ENCODE measurements at regions not wholly inside any gene's neighbourhood (a gene's known extent, or its start where the extent isn't known, plus 50 kb on each side); places are given as distances from the start of the nearest gene placed in this dataset.

GRCh38 chr18:72102412-72102811 lies 441.7 kb downstream of the CBLN2 start:
- Histone ChIP-seq H3K4me2 (no peak overlapping the region), H3K27ac (no peak overlapping the region), H3K9me3 (no peaks in the 10 kb centered on the region), H3K4me1 (no peaks in the 10 kb centered on the region), H3K4me3 (no peak overlapping the region)
- ATAC-seq (no peak), FAIRE-seq (no peak), DNase-seq (ENCODE audit: low read depth in 1 of 2, low spot score in 1 of 2) (no peak)
- WGBS (ENCODE audit: missing lambda C conversion rate), result 0% methylated on average over 1 of the region's 2 CpGs
- ChIA-PET POLR2A (no interaction called here), CTCF (no interaction called here)
- TF ChIP-seq ESRRA (IDR thresholded peaks at IDR 0.05; ENCODE audit: borderline replicate concordance, low read length) (no peak), POLR2AphosphoS2 (conservative IDR thresholded peaks at IDR 0.05; ENCODE audit: low read length) (no peak), GATA3 (IDR thresholded peaks at IDR 0.05; ENCODE audit: borderline replicate concordance) (no peak), EP300 (IDR thresholded peaks at IDR 0.05) (no peak), CHD2 (IDR thresholded peaks at IDR 0.05; ENCODE audit: low read length, partially characterized antibody) (no peak), PHF8 (IDR thresholded peaks at IDR 0.05; ENCODE audit: borderline replicate concordance, low read depth) (no peak), RAD21 (conservative IDR thresholded peaks at IDR 0.05 in 1 of 2, IDR thresholded peaks at IDR 0.05 in 1 of 2) (no peak), NFE2L2 (conservative IDR thresholded peaks at IDR 0.05; ENCODE audit: low read length) (no peak), MAFK (IDR thresholded peaks at IDR 0.05; ENCODE audit: partially characterized antibody) (no peak), RCOR1 (IDR thresholded peaks at IDR 0.05; ENCODE audit: low read depth, low read length) (no peak), EHMT2 (IDR thresholded peaks at IDR 0.05; ENCODE audit: low read depth) (no peak)

- TF ChIP-seq NPAS2 (CRISPR knock-in tag; IDR thresholded peaks at IDR 0.05; ENCODE audit: borderline replicate concordance) (no peak), CBX2 (IDR thresholded peaks at IDR 0.05; ENCODE audit: borderline replicate concordance, low read depth) (no peak), RARB (CRISPR knock-in tag; IDR thresholded peaks at IDR 0.05) (no peak), USF2 (IDR thresholded peaks at IDR 0.05) (no peak), ZSCAN20 (CRISPR knock-in tag; IDR thresholded peaks at IDR 0.05) (no peak), PBX3 (IDR thresholded peaks at IDR 0.05) (no peak), EHMT2 (IDR thresholded peaks at IDR 0.05; ENCODE audit: low read depth) (no peak), MAZ (IDR thresholded peaks at IDR 0.05; ENCODE audit: borderline replicate concordance, low read depth, low read length) (no peak), KDM5A (IDR thresholded peaks at IDR 0.05) (no peak), JUNB (IDR thresholded peaks at IDR 0.05) (no peak)
- H3K4me2 ChIP-seq, result no peak overlapping the region
- H3K27ac ChIP-seq, result no peak overlapping the region
- H3K4me1 ChIP-seq, result no peaks in the 10 kb centered on the region
- ChIA-PET CTCF (interaction anchor here (0.6 kb wide), 1 partner anchor 794 kb away, joined by 3 read pairs; no protein-coding TSS in a partner anchor), POLR2A (no interaction called here)
- ATAC-seq (no peak), DNase-seq (ENCODE audit: low read depth in 1 of 2, low spot score in 1 of 2) (no peak), FAIRE-seq (no peak)
- H3K9me3 ChIP-seq, result no peaks in the 10 kb centered on the region
- no peak overlapping the region for H3K4me3 ChIP-seq
- 35% methylated on average over 5 of the region's 5 CpGs for WGBS (ENCODE audit: missing lambda C conversion rate)
Measured at GRCh38 chr18:72100465-72101004, 443.6 kb downstream of the CBLN2 start.

- no peak for ATAC-seq
- 0% methylated on average over 5 of the region's 5 CpGs for WGBS (ENCODE audit: missing lambda C conversion rate)
- H3K9me3 ChIP-seq, result no peaks in the 10 kb centered on the region
- H3K4me2 ChIP-seq, result no peak overlapping the region
- POLR2A ChIA-PET, result no interaction called here
- TF ChIP-seq RCOR1 (IDR thresholded peaks at IDR 0.05; ENCODE audit: low read depth, low read length), result no peak
- no peak for TF ChIP-seq RFX5 (IDR thresholded peaks at IDR 0.05)
- TF ChIP-seq RARB (CRISPR knock-in tag; IDR thresholded peaks at IDR 0.05), result no peak
- TF ChIP-seq MAX (IDR thresholded peaks at IDR 0.05), result no peak
- no peak for TF ChIP-seq HOXA7 (CRISPR knock-in tag; IDR thresholded peaks at IDR 0.05)
- no peak for TF ChIP-seq MAZ (IDR thresholded peaks at IDR 0.05; ENCODE audit: borderline replicate concordance, low read depth, low read length)
- no peak for TF ChIP-seq PBX3 (IDR thresholded peaks at IDR 0.05)
- TF ChIP-seq USF2 (IDR thresholded peaks at IDR 0.05), result no peak
- TF ChIP-seq ATOH8 (CRISPR knock-in tag; IDR thresholded peaks at IDR 0.05; ENCODE audit: low read depth), result no peak
- no peak for TF ChIP-seq HEYL (CRISPR knock-in tag; IDR thresholded peaks at IDR 0.05)
- TF ChIP-seq FOSL2 (IDR thresholded peaks at IDR 0.05), result no peak
- no peak for TF ChIP-seq FOSL2 (CRISPR knock-in tag; IDR thresholded peaks at IDR 0.05)
- TF ChIP-seq CHD4 (IDR thresholded peaks at IDR 0.05; ENCODE audit: borderline replicate concordance), result no peak
- TF ChIP-seq BHLHE40 (IDR thresholded peaks at IDR 0.05; ENCODE audit: low read depth, low read length), result no peak
- no peak for TF ChIP-seq HOXB13 (CRISPR knock-in tag; IDR thresholded peaks at IDR 0.05; ENCODE audit: low read depth)
- no peak for TF ChIP-seq RNF2 (IDR thresholded peaks at IDR 0.05; ENCODE audit: borderline replicate concordance, low read depth)
- TF ChIP-seq NFE2L2 (conservative IDR thresholded peaks at IDR 0.05; ENCODE audit: low read length), result no peak
- no peak overlapping the region for H3K27ac ChIP-seq
- CTCF ChIA-PET, result no interaction called here
- no peak for DNase-seq (ENCODE audit: low read depth in 1 of 2, low spot score in 1 of 2)
- H3K4me1 ChIP-seq, result no peaks in the 10 kb centered on the region
- H3K4me3 ChIP-seq, result no peak overlapping the region
- FAIRE-seq, result no peak
Measured at GRCh38 chr18:72091369-72091768, 452.8 kb downstream of the CBLN2 start.
